Endothelial cell of umbilical vein (primary cell): ENCODE measurements at regions not wholly inside any gene's neighbourhood (a gene's known extent, or its start where the extent isn't known, plus 50 kb on each side); places are given as distances from the start of the nearest gene placed in this dataset.

Source experiments
- BruUV-seq: library from RNA; stranded (reverse); fragments of 400-500 nt; replicated peaks from 2 replicates; lab custom pipeline; 2021; lab: Mats Ljungman, UMichigan
- CTCF ChIA-PET: fragments of 300-600, 350-600 bp; sonication (Branson Sonifier 250); formaldehyde crosslinking; loops from one replicate; lab custom pipeline; 2021; ENCODE audit warnings: antibody characterized with exemption, inconsistent platforms; lab: Charles Lee
- POLR2A ChIA-PET: fragments of 300-600, 350-600 bp; sonication (Branson Sonifier 250); formaldehyde crosslinking; loops from one replicate; lab custom pipeline; 2021; ENCODE audit warnings: antibody characterized with exemption, inconsistent platforms; lab: Charles Lee
- DNase-seq: peaks from one replicate; pipeline ENCODE4 v3.0.0-alpha.2; 2011; ENCODE audit warnings: low read depth, low spot score
- FAIRE-seq: peaks from 2 replicates; lab custom pipeline; 2011; peaks lifted over from hg19 to GRCh38; lab: Jason Lieb, UNC
- H2AFZ ChIP-seq: 2 replicates; pipeline ENCODE4 v1.6.0; 2012; ENCODE audit warnings: low read depth, low read length, control low read depth, inconsistent platforms
- H3K27ac ChIP-seq: 2 replicates; pipeline ENCODE4 v1.5.1; 2011; ENCODE audit warnings: low read depth, mild to moderate bottlenecking, control low read depth, low read length, moderate library complexity; ENCODE audit not compliant: insufficient read depth
- H3K27me3 ChIP-seq, 2 experiments: 2 replicates each; pipeline versions ENCODE4 v1.6.0 to v1.6.1; 2011; ENCODE audit warnings: low read length in 2 of 2, mixed read lengths in 1 of 2; ENCODE audit not compliant: control insufficient read depth in 2 of 2, insufficient read depth in 2 of 2
- H3K36me3 ChIP-seq, 2 experiments: 2 replicates in 1 of 2; 3 replicates in 1 of 2; pipeline ENCODE4 v1.5.1; 2011; ENCODE audit warnings: low read length in 2 of 2, mild to moderate bottlenecking in 1 of 2, moderate library complexity in 1 of 2; ENCODE audit not compliant: control insufficient read depth in 2 of 2, insufficient read depth in 2 of 2; ENCODE audit errors: extremely low read depth in 1 of 2
- H3K4me1 ChIP-seq: 3 replicates; pipeline ENCODE4 v1.5.1; 2011; ENCODE audit warnings: mild to moderate bottlenecking, low read length; ENCODE audit not compliant: control insufficient read depth, insufficient read depth; ENCODE audit errors: extremely low read depth
- H3K4me2 ChIP-seq: 2 replicates; pipeline ENCODE4 v1.6.1; 2011; ENCODE audit warnings: low read length, control low read depth, mixed read lengths; ENCODE audit not compliant: insufficient read depth
- H3K4me3 ChIP-seq, 3 experiments: fragments of 200-600 bp in 1 of 3; sonication (generic), shearing (Covaris generic) in 1 of 3; replicated peaks in 1 of 3; 2 replicates each; pipeline ENCODE4 v1.5.1; 2011 to 2016; ENCODE audit warnings: control low read depth in 3 of 3, low read length in 3 of 3, mild to moderate bottlenecking in 2 of 3, inconsistent platforms in 1 of 3, low read depth in 1 of 3, moderate library complexity in 1 of 3; ENCODE audit not compliant: insufficient read depth in 1 of 3
- H3K79me2 ChIP-seq: 2 replicates; pipeline ENCODE4 v1.6.0; 2012; ENCODE audit warnings: low read length, inconsistent platforms; ENCODE audit not compliant: control insufficient read depth, insufficient read depth
- H3K9ac ChIP-seq: replicated peaks from 2 replicates; pipeline ENCODE3; 2011; ENCODE audit warnings: low read length, control low read depth; ENCODE audit not compliant: insufficient read depth; ENCODE audit errors: extremely low read depth
- H3K9me1 ChIP-seq: replicated peaks from 3 replicates; pipeline ENCODE4 v1.6.0; 2011; ENCODE audit warnings: mild to moderate bottlenecking, low read length; ENCODE audit not compliant: control insufficient read depth, insufficient read depth; ENCODE audit errors: extremely low read depth
- H3K9me3 ChIP-seq: replicated peaks from 2 replicates; pipeline ENCODE4 v1.5.1; 2012; ENCODE audit warnings: low read length, inconsistent platforms; ENCODE audit not compliant: control insufficient read depth, insufficient read depth
- H4K20me1 ChIP-seq: replicated peaks from 2 replicates; pipeline ENCODE3; 2011; ENCODE audit warnings: mild to moderate bottlenecking, low read length; ENCODE audit not compliant: control insufficient read depth, insufficient read depth; ENCODE audit errors: extremely low read depth
- CTCF ChIP-seq, 2 donors: IDR thresholded peaks; 1 replicate in 1 of 2; 2 replicates in 1 of 2; pipeline ENCODE4 v1.5.1; 2011; ENCODE audit warnings: low read length in 2 of 2, mild to moderate bottlenecking in 2 of 2, moderate library complexity in 2 of 2, control low read depth in 1 of 2, inconsistent platforms in 1 of 2, low read depth in 1 of 2; ENCODE audit not compliant: insufficient read depth in 1 of 2; ENCODE audit errors: extremely low read depth in 1 of 2
- EZH2 ChIP-seq: IDR thresholded peaks from 2 replicates; pipeline ENCODE4 v1.6.1; 2012; ENCODE audit warnings: borderline replicate concordance, low read depth, mild to moderate bottlenecking, moderate library complexity, low read length, inconsistent platforms; ENCODE audit not compliant: severe bottlenecking
- FOS ChIP-seq: IDR thresholded peaks from 2 replicates; pipeline ENCODE4 v1.6.1; 2011; ENCODE audit warnings: mild to moderate bottlenecking, low read length, moderate library complexity, borderline replicate concordance; ENCODE audit not compliant: insufficient read depth
- GATA2 ChIP-seq: IDR thresholded peaks from 2 replicates; pipeline ENCODE4 v1.7.0; 2011; ENCODE audit warnings: low read depth, mild to moderate bottlenecking, moderate library complexity, mixed read lengths, low read length; ENCODE audit not compliant: insufficient read length, insufficient read depth
- JUN ChIP-seq: IDR thresholded peaks from 2 replicates; pipeline ENCODE4 v1.6.1; 2011; ENCODE audit warnings: borderline replicate concordance, low read depth; ENCODE audit not compliant: insufficient read length, insufficient read depth
- MAX ChIP-seq: IDR thresholded peaks from 2 replicates; pipeline ENCODE4 v1.6.1; 2011; ENCODE audit not compliant: insufficient read depth, insufficient read length
- POLR2AphosphoS5 ChIP-seq: IDR thresholded peaks from 2 replicates; pipeline ENCODE4 v1.6.1; 2012; ENCODE audit warnings: low read depth, mild to moderate bottlenecking, control low read depth, low read length, moderate library complexity; ENCODE audit not compliant: insufficient read depth
- dilution Hi-C: fragments of 300-500 bp; cut with MboI; formaldehyde crosslinking; loops from one replicate; pipeline ENCODE4 v1.15.0; 2019; ENCODE audit warnings: low sequenced_read_pairs; ENCODE audit not compliant: extremely low pct_ligation_motif_present
- intact Hi-C: fragments of 100-400 bp; cut with micrococcal nuclease; formaldehyde crosslinking; loops from one replicate; pipeline ENCODE4 v1.10.0; 2022

- TF ChIP-seq GATA2 (no peak), FOS (no peak), JUN (no peak), MAX (no peak), CTCF (IDR thresholded peaks at IDR 0.05; ENCODE audit: extremely low read depth in 1 of 2, insufficient read depth in 1 of 2, low read depth in 1 of 2, low read length in 2 of 2) (no peak), EZH2 (no peak), POLR2AphosphoS5 (no peak)
- H3K27me3 ChIP-seq = no peaks in the 10 kb centered on the region
- CTCF ChIA-PET = no interaction called here
- no peak overlapping the region for H3K27ac ChIP-seq
- H4K20me1 ChIP-seq = no peaks in the 10 kb centered on the region
- dilution Hi-C loops = no loop called here
- no peaks in the 10 kb centered on the region for H3K79me2 ChIP-seq
- FAIRE-seq (no peak), DNase-seq (no peak)
- H3K36me3 ChIP-seq = no peaks in the 10 kb centered on the region
- H3K4me1 ChIP-seq = no peaks in the 10 kb centered on the region
- BruUV-seq = no TSS peak
- intact Hi-C loops = no loop called here
- H3K4me2 ChIP-seq = no peak overlapping the region
- H3K9ac ChIP-seq = no peak overlapping the region
- H3K9me1 ChIP-seq = no peaks in the 10 kb centered on the region
- peaks cover 2% of the 10 kb centered on the region for H3K9me3 ChIP-seq
- no peak overlapping the region for H3K4me3 ChIP-seq
- POLR2A ChIA-PET = no interaction called here
- H2AFZ ChIP-seq = no peak overlapping the region
These were observed 125.0 kb upstream of the RPL38 start for GRCh38 chr17:74078363-74078941.
